Fibroblast of peridontal ligament (primary cell): ENCODE measurements at regions not wholly inside any gene's neighbourhood (a gene's known extent, or its start where the extent isn't known, plus 50 kb on each side); places are given as distances from the start of the nearest gene placed in this dataset.

Source experiments
- DNase-seq: peaks from one replicate; pipeline ENCODE4 v3.0.0-alpha.2; 2010; ENCODE audit errors: extremely low read depth

DNA sequence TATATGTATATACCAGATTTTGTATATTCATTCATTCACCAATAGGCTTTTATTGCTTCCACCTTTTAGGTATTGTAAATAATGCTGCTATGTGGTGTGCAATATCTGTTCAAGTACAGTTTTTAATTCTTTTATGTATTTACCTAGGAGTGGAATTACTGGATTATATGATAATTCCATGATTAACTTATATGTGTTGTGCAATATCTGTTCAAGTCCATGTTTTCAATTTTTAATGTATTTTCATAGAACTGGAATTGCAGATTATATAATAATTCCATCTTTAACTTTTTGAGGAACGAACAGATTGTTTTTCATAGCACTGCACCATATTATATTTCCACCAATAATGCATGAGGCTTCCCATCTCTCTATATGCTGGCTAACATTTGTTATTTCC, 50.6 kb upstream of the L3MBTL4 start:
- DNase-seq: no peak

GRCh38 chr18:6476190-6476589, 61.5 kb upstream of the L3MBTL4 start:
- DNase-seq: no peak

GRCh38 chr18:6476880-6477279, 62.2 kb upstream of the L3MBTL4 start:
- DNase-seq: no peak

DNA sequence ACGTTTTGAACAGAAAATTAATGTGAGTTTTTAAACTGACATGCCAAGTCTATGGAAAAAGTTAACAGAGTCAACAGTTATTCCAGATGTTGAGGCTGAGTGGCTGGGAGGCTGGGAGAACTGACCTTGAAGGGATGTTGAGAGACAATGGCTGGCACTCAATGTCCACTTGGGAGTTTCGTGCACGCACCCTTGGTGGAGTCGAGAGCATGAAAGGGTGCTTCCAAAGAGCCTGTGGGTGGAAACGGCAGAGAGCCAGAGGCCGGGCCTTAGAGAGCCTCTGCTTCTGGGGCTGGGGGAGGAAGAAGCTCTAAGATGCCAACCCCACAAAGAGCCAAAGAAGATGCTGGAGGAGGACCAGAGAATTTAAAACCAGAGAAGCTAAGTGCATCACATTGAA, 63.4 kb upstream of the L3MBTL4 start:
- DNase-seq: no peak

DNA sequence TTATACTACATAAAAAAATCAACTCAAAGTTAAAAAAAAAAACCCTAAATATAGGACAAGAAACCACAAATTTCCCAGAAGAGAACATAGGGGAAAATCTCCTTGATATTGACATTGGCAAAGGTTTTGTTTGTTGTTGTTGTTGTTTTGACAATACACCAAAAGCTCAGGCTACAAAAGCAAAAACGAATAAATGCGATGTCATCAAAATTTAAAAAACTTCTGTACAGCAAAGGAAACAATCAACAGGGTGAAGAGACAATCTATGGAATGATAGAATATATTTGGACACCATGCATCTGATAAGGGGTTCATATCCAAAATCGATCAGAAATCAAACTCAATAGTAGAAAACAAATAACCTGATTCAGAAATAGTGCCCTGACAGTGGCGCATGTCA, 65.0 kb upstream of the L3MBTL4 start:
- no peak for DNase-seq

DNA sequence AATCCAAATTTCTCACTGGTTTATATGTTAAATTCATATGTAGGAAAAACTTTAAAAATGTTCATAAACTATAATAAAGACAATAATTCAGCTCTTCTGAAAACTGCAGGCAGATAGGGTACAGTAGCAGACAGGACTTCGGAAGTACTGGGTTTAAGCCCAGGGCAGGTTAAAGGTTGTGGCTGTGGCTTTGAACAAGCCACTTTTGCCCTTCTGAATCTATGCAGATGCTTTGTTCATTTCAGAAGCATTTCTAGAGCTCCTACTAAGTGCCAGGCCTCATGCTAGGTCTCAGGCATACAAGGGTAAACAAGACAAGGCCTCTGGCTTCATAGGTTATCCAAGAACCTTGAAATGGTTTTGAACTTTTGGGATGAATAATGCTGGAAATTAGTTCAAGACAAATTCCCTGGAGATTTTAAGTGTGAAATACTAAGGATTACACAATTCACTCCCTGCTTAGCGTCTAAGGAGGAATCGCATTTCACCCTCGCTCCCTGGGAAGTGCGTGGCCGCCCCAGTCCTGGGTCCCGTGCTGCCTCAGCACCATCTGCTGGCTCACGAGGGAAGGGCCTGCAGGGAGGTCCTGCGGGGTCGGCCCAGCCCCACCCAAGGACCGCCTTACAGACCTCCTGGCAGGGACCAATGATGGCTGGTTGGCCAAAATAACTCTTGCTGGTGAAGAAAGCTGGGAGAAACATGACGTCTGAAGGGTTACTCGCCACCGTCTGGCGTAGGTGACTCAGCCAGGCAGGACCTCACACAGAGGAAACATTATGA, 67.7 kb upstream of the L3MBTL4 start:
- DNase-seq: peak; percentile 10

GRCh38 chr18:6484659-6485058, 69.9 kb upstream of the L3MBTL4 start:
- DNase-seq: no peak

GRCh38 chr18:6486313-6486712, 71.6 kb upstream of the L3MBTL4 start:
- no peak for DNase-seq

GRCh38 chr18:6486764-6487426, 72.2 kb upstream of the L3MBTL4 start:
- no peak for DNase-seq

DNA sequence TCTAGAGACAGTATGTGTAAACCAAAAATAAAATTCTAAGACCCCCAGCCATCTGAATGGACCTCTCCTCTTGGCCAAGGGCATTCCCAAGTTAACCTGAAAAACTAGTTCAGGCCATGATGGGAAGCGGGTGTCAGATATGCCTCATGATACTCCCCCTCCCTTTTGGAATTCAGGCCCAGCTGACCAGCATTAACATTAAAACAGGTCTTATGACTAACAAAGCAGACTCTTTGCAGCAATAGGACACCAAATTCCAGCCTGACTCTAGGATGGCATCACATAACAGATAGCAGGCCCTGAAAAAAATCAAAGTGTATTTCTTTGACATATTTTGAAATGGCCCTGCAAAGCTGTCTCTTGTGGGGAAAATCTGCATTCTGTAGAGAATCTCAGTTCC, 73.3 kb upstream of the L3MBTL4 start:
- no peak for DNase-seq

DNA sequence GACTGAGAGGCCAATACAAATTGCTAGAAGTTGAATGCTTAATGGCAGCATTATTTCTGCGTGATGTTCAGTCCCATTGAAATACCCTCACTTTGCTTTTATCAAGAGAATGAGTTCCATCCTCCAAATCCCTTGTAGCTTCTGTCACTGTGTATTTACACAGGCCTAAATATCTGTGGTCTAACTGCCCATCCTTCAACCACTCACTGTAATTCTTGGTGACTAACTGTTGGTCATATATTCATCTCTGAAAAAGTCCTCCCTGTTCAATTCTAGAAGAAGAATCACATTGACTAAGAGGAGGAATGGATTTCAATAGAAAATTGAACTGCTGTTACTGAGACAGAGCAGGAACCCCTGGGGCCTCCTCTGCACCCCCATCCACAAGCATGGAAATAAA, 74.2 kb upstream of the L3MBTL4 start:
- DNase-seq: no peak

- no peak for DNase-seq
These were observed 75.3 kb upstream of the L3MBTL4 start for GRCh38 chr18:6489977-6490376.

DNA sequence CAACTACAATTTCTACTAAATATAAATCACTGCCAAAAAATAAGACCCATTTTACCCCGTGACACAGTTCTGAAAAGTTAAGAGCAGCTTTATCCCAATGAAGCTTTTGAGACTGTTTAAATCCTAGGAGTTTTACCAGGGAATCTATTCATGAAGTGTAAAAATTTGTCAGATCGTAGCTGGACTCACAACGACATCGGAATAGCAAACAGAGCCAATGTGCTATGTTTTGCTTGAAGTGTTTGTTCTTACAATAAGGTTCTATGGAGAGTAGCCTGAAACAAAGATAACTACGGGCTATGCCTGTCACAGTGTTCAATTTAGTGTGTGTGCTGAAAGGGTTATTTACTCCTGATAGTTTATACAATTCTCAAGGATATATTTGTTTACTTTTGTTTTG, 78.5 kb upstream of the L3MBTL4 start:
- DNase-seq: no peak

- DNase-seq: no peak
These were observed 80.8 kb upstream of the L3MBTL4 start for GRCh38 chr18:6495536-6495935.

DNA sequence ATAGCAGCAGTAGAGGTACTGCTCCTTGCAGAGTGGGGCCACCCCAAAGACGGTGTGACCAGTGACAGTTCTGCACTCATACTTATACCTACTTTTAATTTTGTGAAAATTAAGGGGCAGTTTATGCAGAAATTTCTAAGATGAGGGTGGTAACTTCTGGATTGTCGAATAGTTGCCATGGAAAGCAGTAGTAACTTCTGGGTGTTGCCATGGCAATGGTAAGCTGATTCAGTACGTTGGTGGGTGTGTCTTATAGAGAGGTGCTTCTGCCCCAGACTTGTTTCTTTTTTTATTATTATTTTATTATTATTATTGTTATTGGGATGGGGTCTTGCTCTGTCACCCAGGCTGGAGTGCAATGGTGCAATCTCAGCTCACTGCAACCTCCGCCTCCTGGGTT, 82.8 kb upstream of the L3MBTL4 start:
- DNase-seq: no peak

GRCh38 chr18:6498289-6498856, 83.7 kb upstream of the L3MBTL4 start:
- no peak for DNase-seq

DNA sequence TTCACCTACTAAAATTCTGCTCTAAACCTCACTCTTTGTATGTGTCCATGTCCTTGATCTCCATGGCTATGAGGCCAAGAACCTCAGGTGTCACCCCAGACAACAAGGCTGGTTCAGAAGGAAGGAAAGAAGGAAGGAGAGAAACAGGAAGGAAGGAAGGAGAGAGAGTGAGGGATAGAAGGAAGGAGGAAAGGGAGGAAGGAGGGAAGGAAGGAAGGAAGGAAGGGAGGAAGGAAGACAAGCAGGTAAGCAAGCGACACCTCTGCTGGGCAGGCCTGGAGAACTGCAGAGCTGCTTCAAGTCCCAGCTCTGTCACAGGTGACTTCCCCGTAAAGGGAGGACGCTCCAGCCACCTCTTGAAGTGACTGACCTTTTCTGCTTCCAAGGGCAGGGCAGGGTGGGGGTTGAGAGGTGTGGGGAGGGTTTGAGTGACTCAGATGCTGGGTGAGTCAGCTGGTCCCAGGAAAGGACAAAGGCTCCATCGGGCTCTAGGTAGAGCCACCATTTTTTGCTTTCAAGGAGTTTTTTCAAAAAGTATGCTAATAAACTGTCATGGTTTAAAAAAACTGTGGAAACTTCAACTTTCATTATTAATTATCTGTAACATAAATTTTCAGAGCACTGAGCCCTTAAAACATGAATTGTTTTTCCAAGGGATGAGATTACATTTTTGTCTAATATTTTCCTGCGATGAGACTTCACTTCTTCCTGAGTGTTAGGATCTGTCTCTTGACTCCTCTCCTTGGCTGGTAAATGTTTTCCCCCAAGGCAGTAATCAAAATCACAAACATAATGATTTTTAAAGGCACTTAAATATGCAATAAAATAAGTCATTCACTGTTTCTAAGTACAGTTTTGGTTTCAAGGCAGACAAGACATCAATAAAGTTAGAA, 90.1 kb upstream of the L3MBTL4 start:
- no peak for DNase-seq

DNA sequence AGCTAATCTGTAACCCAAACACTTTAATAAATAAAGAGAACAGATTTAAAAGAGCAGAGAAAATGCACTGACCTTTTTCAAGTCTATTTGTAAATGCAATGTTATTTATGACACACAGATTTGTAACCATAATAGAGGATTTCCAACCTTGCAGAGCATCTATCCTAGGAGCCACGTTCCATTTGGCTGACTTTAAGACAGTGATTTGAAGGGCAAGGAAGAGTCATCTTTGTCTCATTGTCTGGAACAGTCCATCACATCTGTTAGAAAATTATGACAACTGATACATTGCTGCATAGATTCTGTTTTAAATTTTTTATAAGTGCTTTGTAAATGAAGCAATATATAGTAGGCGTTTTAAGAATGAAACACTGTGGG, 90.8 kb upstream of the L3MBTL4 start:
- DNase-seq: no peak

DNA sequence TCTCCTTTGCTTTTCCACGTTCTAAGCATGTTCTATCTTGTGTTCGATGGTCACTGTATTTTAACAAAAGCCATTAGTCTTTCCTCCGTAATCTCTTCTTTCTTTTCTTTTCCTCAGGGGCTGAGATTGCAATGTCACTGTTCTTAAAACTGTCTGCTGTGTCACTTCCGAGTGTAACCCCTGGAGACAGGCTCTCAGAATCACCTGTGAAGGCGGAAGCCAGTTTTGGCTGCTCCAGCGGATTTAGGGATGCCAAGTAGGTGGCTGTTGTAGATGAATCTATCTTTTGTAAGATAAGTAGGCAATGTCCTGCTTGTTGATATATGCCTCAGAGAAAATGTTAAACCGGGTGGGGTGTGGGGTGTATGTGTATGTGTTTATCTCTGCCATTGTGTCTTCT, 94.7 kb upstream of the L3MBTL4 start:
- no peak for DNase-seq

- no peak for DNase-seq
These were observed 95.1 kb upstream of the L3MBTL4 start for GRCh38 chr18:6509832-6510231.

DNA sequence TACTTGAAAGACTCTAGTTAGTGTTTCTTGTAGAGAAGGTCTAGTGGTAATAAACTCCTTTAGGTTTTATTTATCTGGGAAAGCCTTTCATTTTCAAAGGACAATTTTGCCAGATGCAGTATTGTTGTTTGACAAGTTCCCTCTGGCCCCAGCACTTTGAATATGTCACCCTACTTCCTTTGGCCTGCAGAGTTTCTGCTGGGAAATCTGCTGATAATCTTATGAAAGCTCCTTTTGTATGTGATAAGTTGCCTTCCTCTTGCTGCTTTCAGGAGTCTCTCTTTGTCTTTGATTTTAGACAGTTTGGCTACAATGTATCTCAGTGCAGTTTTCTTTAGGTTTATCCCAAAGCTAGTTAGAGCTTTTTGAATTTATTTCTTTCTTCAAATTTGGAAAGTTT, 106.2 kb upstream of the L3MBTL4 start:
- no peak for DNase-seq

DNA sequence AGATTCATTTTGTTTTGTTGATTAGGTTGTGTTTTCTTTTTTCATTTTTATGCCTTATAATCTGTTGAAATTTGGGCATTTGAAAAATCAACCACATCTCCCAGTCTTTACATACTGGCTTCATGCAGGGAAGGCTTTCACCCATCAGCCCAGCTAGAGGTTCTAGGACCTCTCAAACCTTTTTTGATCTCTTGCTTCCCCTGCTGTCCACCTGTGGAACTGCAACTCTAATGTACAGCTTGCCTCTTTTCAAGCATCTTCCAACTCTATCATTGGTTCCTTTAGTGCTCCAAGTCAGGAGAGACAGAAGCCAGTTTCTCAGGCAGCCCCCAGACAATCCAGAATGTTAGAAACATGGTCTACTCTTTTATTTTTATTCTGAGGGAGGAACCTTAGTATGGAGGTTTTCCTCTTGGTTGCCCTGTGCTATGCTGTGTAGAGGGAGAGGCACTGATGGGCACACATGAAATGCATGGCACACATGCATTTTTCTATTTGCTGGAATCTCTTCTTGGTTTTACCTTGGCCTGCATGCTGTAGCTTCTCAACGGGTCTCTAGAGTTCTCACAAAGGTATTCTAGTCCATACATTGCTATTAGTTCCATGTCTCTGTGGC, 107.2 kb upstream of the L3MBTL4 start:
- peak; percentile 32 for DNase-seq
